ENCODE measurements at regions not wholly inside any gene's neighbourhood (a gene's known extent, or its start where the extent isn't known, plus 50 kb on each side); places are given as distances from the start of the nearest gene placed in this dataset.

- H3K36me3 Mint-ChIP-seq (ENCODE audit: insufficient read depth, unreplicated experiment): no peaks in the 10 kb centered on the region
- BruUV-seq (replicated peaks): no TSS peak
- peak overlapping the region; percentile 35 for H3K4me3 Mint-ChIP-seq (ENCODE audit: unreplicated experiment)
- ChIA-PET CTCF (interaction anchor here (0.6 to 1.6 kb wide), 6 partner anchors 11 to 930 kb away, joined by 3 to 6 read pairs (median 4); no protein-coding TSS in a partner anchor), POLR2A (interaction anchor here (0.6 to 2.0 kb wide), 13 partner anchors 8 to 1362 kb away, joined by 3 to 8 read pairs (median 3); partner anchors contain the start of gene TLE3)
- peak; percentile 95 for DNase-seq (ENCODE audit: unreplicated experiment)
- H3K4me1 Mint-ChIP-seq (ENCODE audit: insufficient read depth, unreplicated experiment): peaks cover 21% of the 10 kb centered on the region
- H3K27me3 Mint-ChIP-seq (ENCODE audit: insufficient read depth, unreplicated experiment): no peaks in the 10 kb centered on the region
- intact Hi-C loops (cut with micrococcal nuclease): loop anchor here (5.0 kb wide), 1 partner anchor 80 kb away; no protein-coding TSS in a partner anchor
- TF ChIP-seq CTCF (IDR thresholded peaks at IDR 0.05; ENCODE audit: unreplicated experiment): no peak
- peak overlapping the region; percentile 75 for H3K27ac Mint-ChIP-seq (ENCODE audit: low read depth, unreplicated experiment)
- no peaks in the 10 kb centered on the region for H3K9me3 Mint-ChIP-seq (ENCODE audit: unreplicated experiment)
Measured at GRCh38 chr15:69557020-69557706, 104.5 kb downstream of the RPLP1 start.

GRCh38 chr15:69557707-69558409, 105.2 kb downstream of the RPLP1 start:
- CTCF ChIA-PET: interaction anchor here (0.6 to 1.6 kb wide), 5 partner anchors 10 to 930 kb away, joined by 3 to 6 read pairs (median 3); no protein-coding TSS in a partner anchor

GRCh38 chr15:69559440-69560190, 107.0 kb downstream of the RPLP1 start:
- ChIA-PET CTCF (no interaction called here), POLR2A (no interaction called here)
- Mint-ChIP-seq H3K27me3 (ENCODE audit: insufficient read depth, unreplicated experiment) (no peaks in the 10 kb centered on the region), H3K36me3 (ENCODE audit: insufficient read depth, unreplicated experiment) (no peaks in the 10 kb centered on the region), H3K9me3 (ENCODE audit: unreplicated experiment) (no peaks in the 10 kb centered on the region), H3K4me3 (ENCODE audit: unreplicated experiment) (no peak overlapping the region), H3K27ac (ENCODE audit: low read depth, unreplicated experiment) (no peak overlapping the region), H3K4me1 (ENCODE audit: insufficient read depth, unreplicated experiment) (peaks cover 21% of the 10 kb centered on the region)
- no TSS peak for BruUV-seq (replicated peaks)
- DNase-seq (ENCODE audit: unreplicated experiment): peak; percentile 32
- intact Hi-C loops (cut with micrococcal nuclease): loop anchor here (5.0 kb wide), 1 partner anchor 82 kb away; no protein-coding TSS in a partner anchor
- no peak for TF ChIP-seq CTCF (IDR thresholded peaks at IDR 0.05; ENCODE audit: unreplicated experiment)

More at GRCh38 chr15:69557707-69558409, 105.2 kb downstream of the RPLP1 start:
- Mint-ChIP-seq H3K9me3 (ENCODE audit: unreplicated experiment) (no peaks in the 10 kb centered on the region), H3K27me3 (ENCODE audit: insufficient read depth, unreplicated experiment) (no peaks in the 10 kb centered on the region), H3K4me3 (ENCODE audit: unreplicated experiment) (no peak overlapping the region), H3K27ac (ENCODE audit: low read depth, unreplicated experiment) (peak overlapping the region; percentile 75), H3K4me1 (ENCODE audit: insufficient read depth, unreplicated experiment) (peaks cover 21% of the 10 kb centered on the region), H3K36me3 (ENCODE audit: insufficient read depth, unreplicated experiment) (no peaks in the 10 kb centered on the region)
- BruUV-seq (replicated peaks): no TSS peak
- DNase-seq (ENCODE audit: unreplicated experiment): no peak
- intact Hi-C loops (cut with micrococcal nuclease): loop anchor here (5.0 kb wide), 1 partner anchor 81 kb away; no protein-coding TSS in a partner anchor
- TF ChIP-seq CTCF (IDR thresholded peaks at IDR 0.05; ENCODE audit: unreplicated experiment): no peak
- POLR2A ChIA-PET: interaction anchor here (0.6 to 2.0 kb wide), 13 partner anchors 8 to 712 kb away, joined by 3 to 8 read pairs (median 3); partner anchors contain the start of gene TLE3
